ENCODE measurements at regions not wholly inside any gene's neighbourhood (a gene's known extent, or its start where the extent isn't known, plus 50 kb on each side); places are given as distances from the start of the nearest gene placed in this dataset.

GRCh38 chr12:41802803-41803202, 341.9 kb downstream of the GXYLT1 start:
- no peak overlapping the region for H3K27ac ChIP-seq
- TF ChIP-seq ZFX (IDR thresholded peaks at IDR 0.05; ENCODE audit: borderline replicate concordance) (no peak), CTCF (IDR thresholded peaks at IDR 0.05) (no peak)

DNA sequence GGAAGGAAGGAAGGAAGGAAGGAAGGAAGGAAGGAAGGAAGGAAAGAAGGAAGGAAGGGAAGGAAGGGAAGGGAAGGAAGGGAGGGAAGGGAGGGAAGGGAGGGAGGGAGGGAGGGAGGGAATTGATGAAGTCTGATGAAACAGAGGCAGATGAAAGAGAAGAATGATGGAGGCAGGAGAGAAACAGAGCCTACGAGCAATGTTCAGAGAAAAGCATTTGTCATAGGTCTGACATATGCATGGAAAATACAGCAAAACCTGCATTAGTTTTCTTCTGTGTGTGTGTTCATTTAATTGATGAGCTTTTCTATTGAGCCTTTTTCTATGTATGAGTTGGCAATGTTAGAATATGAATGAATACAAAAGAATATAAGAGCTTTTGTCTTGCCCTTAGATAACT, 343.4 kb downstream of the GXYLT1 start:
- no peak overlapping the region for H3K27ac ChIP-seq
- no peak for TF ChIP-seq CTCF (IDR thresholded peaks at IDR 0.05)
- TF ChIP-seq ZFX (IDR thresholded peaks at IDR 0.05; ENCODE audit: borderline replicate concordance), result no peak

DNA sequence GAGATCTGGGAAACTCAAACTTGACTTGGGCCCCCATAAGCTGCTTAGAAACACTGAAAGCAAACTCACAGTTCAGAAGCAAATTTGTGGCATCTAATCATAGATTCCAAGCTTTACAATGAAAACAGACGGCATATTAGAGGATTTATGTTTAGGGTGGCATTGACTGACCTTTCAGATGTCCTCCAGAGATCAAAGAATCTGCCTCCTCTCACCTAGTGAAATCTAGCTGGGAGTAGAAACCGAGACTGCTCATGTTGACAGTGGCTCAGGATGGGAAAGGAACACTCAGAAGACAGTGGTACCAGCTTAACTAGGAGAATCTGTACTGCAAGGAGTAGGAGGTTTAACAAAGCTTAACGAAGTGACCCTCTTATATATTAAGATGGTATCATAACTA, 345.0 kb downstream of the GXYLT1 start:
- TF ChIP-seq ZFX (IDR thresholded peaks at IDR 0.05; ENCODE audit: borderline replicate concordance) (no peak), CTCF (IDR thresholded peaks at IDR 0.05) (no peak)
- no peak overlapping the region for H3K27ac ChIP-seq

- TF ChIP-seq CTCF (IDR thresholded peaks at IDR 0.05) (peak; percentile 36), ZFX (IDR thresholded peaks at IDR 0.05; ENCODE audit: borderline replicate concordance) (no peak)
- H3K27ac ChIP-seq, result no peak overlapping the region
Measured at GRCh38 chr12:41795910-41796309, 348.8 kb downstream of the GXYLT1 start.

DNA sequence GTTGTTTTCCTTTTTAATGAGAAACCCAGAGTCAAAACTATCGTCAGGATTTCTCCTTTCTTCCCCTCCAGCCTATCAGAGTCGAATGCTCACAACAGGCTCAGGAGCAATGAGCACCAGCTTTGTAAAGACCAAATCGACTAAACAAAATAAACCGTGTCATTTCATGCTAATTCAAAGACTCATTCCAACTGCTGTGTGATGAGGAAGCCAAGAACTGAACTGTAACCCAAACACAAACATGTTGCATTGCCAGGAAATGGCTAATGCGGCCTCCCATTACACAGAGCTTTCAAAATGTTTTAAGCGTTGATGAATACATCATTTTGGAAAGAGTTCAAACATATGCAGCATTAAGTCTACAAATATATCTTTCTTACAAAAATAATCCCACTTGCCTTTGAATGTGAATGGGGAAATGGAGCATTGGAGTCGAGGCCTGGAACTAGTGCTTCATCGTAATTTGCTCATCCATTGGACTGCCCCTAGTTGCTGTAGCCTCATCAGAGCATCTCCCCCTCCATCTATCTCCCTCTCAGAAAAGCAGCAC, 349.5 kb downstream of the GXYLT1 start:
- H3K27ac ChIP-seq, result no peak overlapping the region
- TF ChIP-seq ZFX (IDR thresholded peaks at IDR 0.05; ENCODE audit: borderline replicate concordance) (no peak), CTCF (IDR thresholded peaks at IDR 0.05) (no peak)

DNA sequence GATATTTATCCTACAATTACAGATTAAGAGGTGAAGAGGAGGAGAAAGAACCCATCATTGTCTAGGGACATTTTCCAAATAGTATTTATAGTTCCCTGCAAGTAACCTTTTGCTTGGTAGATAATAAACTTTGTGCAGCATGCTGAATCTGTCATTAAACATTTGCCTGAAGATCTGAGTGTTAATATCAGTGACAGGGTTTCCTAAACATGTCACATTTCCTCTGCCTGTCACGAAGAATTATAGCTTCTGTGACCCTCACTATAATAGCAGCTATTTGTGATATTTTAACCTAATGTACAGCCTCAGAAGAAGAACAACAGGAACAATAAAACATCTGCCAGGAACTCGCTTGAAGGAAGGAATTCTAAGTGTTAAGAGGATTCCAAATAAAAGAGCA, 350.3 kb downstream of the GXYLT1 start:
- TF ChIP-seq ZFX (IDR thresholded peaks at IDR 0.05; ENCODE audit: borderline replicate concordance) (no peak), CTCF (IDR thresholded peaks at IDR 0.05) (no peak)
- no peak overlapping the region for H3K27ac ChIP-seq

GRCh38 chr12:41784957-41785356, 359.7 kb downstream of the GXYLT1 start:
- TF ChIP-seq ZFX (IDR thresholded peaks at IDR 0.05; ENCODE audit: borderline replicate concordance), result no peak
- H3K27ac ChIP-seq, result no peak overlapping the region

DNA sequence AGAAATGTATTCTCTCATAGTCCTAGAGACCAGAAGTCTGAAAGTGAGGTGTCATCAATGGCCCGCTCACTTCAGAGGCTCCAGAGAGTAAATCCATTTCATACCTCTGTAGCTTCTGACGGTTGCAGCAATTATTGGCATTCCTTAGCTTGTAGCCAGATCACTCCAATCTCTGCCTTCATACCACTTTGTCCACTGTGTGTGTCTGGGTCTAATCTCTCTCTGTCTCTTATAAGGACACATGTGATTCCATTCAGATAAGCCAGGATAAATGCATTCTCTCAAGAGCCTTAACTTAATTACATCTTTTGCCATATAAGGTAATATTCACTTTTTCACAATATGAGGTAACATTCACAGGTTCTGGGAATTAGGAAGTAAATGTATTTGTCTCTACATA, 365.7 kb downstream of the GXYLT1 start:
- no peak for TF ChIP-seq CTCF (IDR thresholded peaks at IDR 0.05)
- TF ChIP-seq ZFX (IDR thresholded peaks at IDR 0.05; ENCODE audit: borderline replicate concordance), result no peak
- H3K27ac ChIP-seq, result no peak overlapping the region
